Thyroid gland (tissue), 4 donors: ENCODE measurements at regions not wholly inside any gene's neighbourhood (a gene's known extent, or its start where the extent isn't known, plus 50 kb on each side); places are given as distances from the start of the nearest gene placed in this dataset.

Experiments
- CTCF ChIP-seq, 6 experiments: fragments of 200-600 bp in 3 of 6; fragments of 450-650 bp in 3 of 6; sonication (generic) in 3 of 6; IDR thresholded peaks; one replicate each; pipeline ENCODE4 v1.5.1; 2016 to 2019; ENCODE audit warnings: antibody characterized with exemption in 6 of 6, mild to moderate bottlenecking in 2 of 6, inconsistent platforms in 1 of 6, moderate library complexity in 1 of 6
- POLR2A ChIP-seq, 2 donors: fragments of 450-650 bp; IDR thresholded peaks; one replicate each; pipeline ENCODE4 v1.6.1; 2017; ENCODE audit warnings: antibody characterized with exemption in 2 of 2, mild to moderate bottlenecking in 2 of 2, moderate library complexity in 1 of 2

GRCh38 chr9:615756-616155 is 225.7 kb upstream of the DMRT1 start:
- TF ChIP-seq CTCF (IDR thresholded peaks at IDR 0.05) (no peak), POLR2A (IDR thresholded peaks at IDR 0.05) (no peak)
